Ectodermal cell (in vitro differentiated cells): ENCODE measurements at regions not wholly inside any gene's neighbourhood (a gene's known extent, or its start where the extent isn't known, plus 50 kb on each side); places are given as distances from the start of the nearest gene placed in this dataset.

Experiments used
- H3K27ac ChIP-seq: 2 replicates; pipeline ENCODE4 v1.7.0; 2013; ENCODE audit warnings: mild to moderate bottlenecking, low read depth, low read length; ENCODE audit not compliant: insufficient read depth, poor library complexity, severe bottlenecking
- H3K27me3 ChIP-seq: 2 replicates; pipeline ENCODE4 v1.7.0; 2013; ENCODE audit warnings: mild to moderate bottlenecking, low read length; ENCODE audit not compliant: insufficient read depth, control insufficient read depth, poor library complexity, severe bottlenecking
- H3K36me3 ChIP-seq: one replicate; pipeline ENCODE4 v1.7.0; 2013; ENCODE audit warnings: low read length; ENCODE audit not compliant: control insufficient read depth, insufficient read depth
- H3K4me1 ChIP-seq: one replicate; pipeline ENCODE4 v1.7.0; 2013; ENCODE audit warnings: low read length; ENCODE audit not compliant: control insufficient read depth, insufficient read depth
- H3K4me3 ChIP-seq: 2 replicates; pipeline ENCODE4 v1.7.0; 2013; ENCODE audit warnings: low read depth, low read length, control low read depth; ENCODE audit not compliant: insufficient read depth
- H3K9me3 ChIP-seq: 2 replicates; pipeline ENCODE4 v1.7.0; 2013; ENCODE audit warnings: mild to moderate bottlenecking, low read length, moderate library complexity; ENCODE audit not compliant: control insufficient read depth
- WGBS, 2 experiments: methylation state at CpG; one replicate each; pipeline ENCODE4 v1.1.7; 2013; ENCODE audit warnings: missing lambda C conversion rate in 2 of 2; 5-methylcytosine and 5-hydroxymethylcytosine counted together

- H3K27ac ChIP-seq = no peak overlapping the region
- H3K27me3 ChIP-seq = no peaks in the 10 kb centered on the region
- H3K9me3 ChIP-seq = no peaks in the 10 kb centered on the region
- H3K4me1 ChIP-seq = no peaks in the 10 kb centered on the region
- no peaks in the 10 kb centered on the region for H3K36me3 ChIP-seq
- H3K4me3 ChIP-seq = no peak overlapping the region
- WGBS, 2 experiments = 71 to 85% methylated on average over 4 of the region's 4 CpGs
Measured at GRCh38 chr3:83926291-83926690, 1032.5 kb upstream of the CADM2 start.

GRCh38 chr3:83928391-83928790, 1030.4 kb upstream of the CADM2 start:
- H3K9me3 ChIP-seq = no peaks in the 10 kb centered on the region
- H3K4me3 ChIP-seq = no peak overlapping the region
- H3K4me1 ChIP-seq = no peaks in the 10 kb centered on the region
- WGBS, 2 experiments = 71 to 73% methylated on average over 2 to 3 of the region's 3 CpGs
- no peaks in the 10 kb centered on the region for H3K36me3 ChIP-seq
- no peak overlapping the region for H3K27ac ChIP-seq
- H3K27me3 ChIP-seq = no peaks in the 10 kb centered on the region

GRCh38 chr3:83928903-83929302, 1029.9 kb upstream of the CADM2 start:
- no peaks in the 10 kb centered on the region for H3K27me3 ChIP-seq
- H3K36me3 ChIP-seq = no peaks in the 10 kb centered on the region
- WGBS, 2 experiments = 96 to 100% methylated on average over 2 of the region's 2 CpGs
- no peak overlapping the region for H3K4me3 ChIP-seq
- no peak overlapping the region for H3K27ac ChIP-seq
- no peaks in the 10 kb centered on the region for H3K4me1 ChIP-seq
- H3K9me3 ChIP-seq = no peaks in the 10 kb centered on the region

- no peaks in the 10 kb centered on the region for H3K9me3 ChIP-seq
- no peak overlapping the region for H3K27ac ChIP-seq
- WGBS, 2 experiments = 93 to 97% methylated on average over 4 of the region's 4 CpGs
- H3K36me3 ChIP-seq = no peaks in the 10 kb centered on the region
- H3K4me3 ChIP-seq = no peak overlapping the region
- H3K27me3 ChIP-seq = no peaks in the 10 kb centered on the region
- no peaks in the 10 kb centered on the region for H3K4me1 ChIP-seq
Measured at GRCh38 chr3:83934192-83935021, 1024.4 kb upstream of the CADM2 start.

GRCh38 chr3:83938491-83938890, 1020.3 kb upstream of the CADM2 start:
- H3K27ac ChIP-seq = no peak overlapping the region
- no peaks in the 10 kb centered on the region for H3K9me3 ChIP-seq
- WGBS, 2 experiments = 90 to 100% methylated on average over 2 of the region's 2 CpGs
- no peak overlapping the region for H3K4me3 ChIP-seq
- H3K27me3 ChIP-seq = no peaks in the 10 kb centered on the region
- H3K4me1 ChIP-seq = no peaks in the 10 kb centered on the region
- no peaks in the 10 kb centered on the region for H3K36me3 ChIP-seq

GRCh38 chr3:83941990-83942745, 1016.6 kb upstream of the CADM2 start:
- no peaks in the 10 kb centered on the region for H3K27me3 ChIP-seq
- no peaks in the 10 kb centered on the region for H3K9me3 ChIP-seq
- no peak overlapping the region for H3K4me3 ChIP-seq
- 88 to 89% methylated on average over 10 to 11 of the region's 11 CpGs for WGBS, 2 experiments
- no peaks in the 10 kb centered on the region for H3K36me3 ChIP-seq
- H3K27ac ChIP-seq = no peak overlapping the region
- no peaks in the 10 kb centered on the region for H3K4me1 ChIP-seq

GRCh38 chr3:83946049-83946448, 1012.7 kb upstream of the CADM2 start:
- Histone ChIP-seq H3K36me3 (no peaks in the 10 kb centered on the region), H3K27me3 (no peaks in the 10 kb centered on the region), H3K9me3 (no peaks in the 10 kb centered on the region), H3K27ac (no peak overlapping the region), H3K4me3 (no peak overlapping the region), H3K4me1 (no peaks in the 10 kb centered on the region)

GRCh38 chr3:83946554-83946953, 1012.2 kb upstream of the CADM2 start:
- H3K27ac ChIP-seq = no peak overlapping the region
- H3K4me3 ChIP-seq = no peak overlapping the region
- H3K27me3 ChIP-seq = no peaks in the 10 kb centered on the region
- H3K4me1 ChIP-seq = no peaks in the 10 kb centered on the region
- H3K9me3 ChIP-seq = no peaks in the 10 kb centered on the region
- 68 to 69% methylated on average over 4 of the region's 4 CpGs for WGBS, 2 experiments
- no peaks in the 10 kb centered on the region for H3K36me3 ChIP-seq

GRCh38 chr3:83948771-83949170, 1010.0 kb upstream of the CADM2 start:
- no peak overlapping the region for H3K27ac ChIP-seq
- H3K9me3 ChIP-seq = no peaks in the 10 kb centered on the region
- H3K4me1 ChIP-seq = no peaks in the 10 kb centered on the region
- H3K27me3 ChIP-seq = no peaks in the 10 kb centered on the region
- 82 to 100% methylated on average over 1 of the region's 1 CpG for WGBS, 2 experiments
- no peaks in the 10 kb centered on the region for H3K36me3 ChIP-seq
- no peak overlapping the region for H3K4me3 ChIP-seq

GRCh38 chr3:83953417-83954089, 1005.2 kb upstream of the CADM2 start:
- Histone ChIP-seq H3K36me3 (no peaks in the 10 kb centered on the region), H3K4me3 (no peak overlapping the region), H3K4me1 (no peaks in the 10 kb centered on the region), H3K27me3 (no peaks in the 10 kb centered on the region), H3K27ac (no peak overlapping the region), H3K9me3 (no peaks in the 10 kb centered on the region)
- 82 to 92% methylated on average over 2 to 3 of the region's 3 CpGs for WGBS, 2 experiments
